ENCODE measurements at regions not wholly inside any gene's neighbourhood (a gene's known extent, or its start where the extent isn't known, plus 50 kb on each side); places are given as distances from the start of the nearest gene placed in this dataset.
A peak's percentile ranks its signal among the peaks of the same experiment; 100 is the strongest.

DNA sequence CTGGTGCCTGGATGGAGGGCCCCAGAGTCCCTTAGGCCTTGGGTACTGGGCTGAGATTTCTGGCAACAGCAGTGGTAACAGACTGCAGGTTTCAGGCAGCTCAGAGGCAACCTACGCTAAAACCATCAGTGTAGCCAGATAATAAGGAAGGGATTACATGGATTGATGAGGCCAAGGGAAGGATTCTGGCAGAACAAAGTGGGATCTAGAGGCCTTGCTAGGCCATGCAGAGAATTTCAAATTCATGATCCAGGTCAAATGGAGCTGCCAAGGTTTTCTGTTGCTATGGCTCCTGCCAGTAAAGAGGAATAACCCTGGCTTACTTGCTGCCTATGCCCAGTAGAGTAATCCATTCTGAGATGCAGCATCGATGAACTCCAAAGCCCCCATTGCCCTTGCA is 445.7 kb downstream of the ADRA2A start:
- DNase-seq = no peak

DNA sequence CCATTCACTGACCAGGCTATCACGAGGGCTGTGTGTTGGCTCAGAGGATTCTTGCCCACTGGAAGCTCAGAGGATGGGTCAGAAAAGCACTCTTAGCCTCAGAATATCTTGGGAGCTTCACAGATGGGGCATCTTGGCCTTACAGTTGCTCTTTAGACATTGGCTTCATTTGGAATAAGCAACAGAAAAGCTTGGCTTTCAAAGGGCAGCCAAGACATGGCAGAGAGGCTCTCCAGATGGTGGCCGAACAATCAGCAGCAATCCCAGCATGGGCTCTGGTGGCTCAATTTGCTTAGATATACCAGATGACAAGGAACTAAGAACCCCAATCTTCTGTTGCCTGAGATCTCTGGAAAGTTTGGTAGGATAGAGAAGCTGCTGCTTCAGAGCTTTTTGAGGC is 446.2 kb downstream of the ADRA2A start:
- no peak for DNase-seq

DNA sequence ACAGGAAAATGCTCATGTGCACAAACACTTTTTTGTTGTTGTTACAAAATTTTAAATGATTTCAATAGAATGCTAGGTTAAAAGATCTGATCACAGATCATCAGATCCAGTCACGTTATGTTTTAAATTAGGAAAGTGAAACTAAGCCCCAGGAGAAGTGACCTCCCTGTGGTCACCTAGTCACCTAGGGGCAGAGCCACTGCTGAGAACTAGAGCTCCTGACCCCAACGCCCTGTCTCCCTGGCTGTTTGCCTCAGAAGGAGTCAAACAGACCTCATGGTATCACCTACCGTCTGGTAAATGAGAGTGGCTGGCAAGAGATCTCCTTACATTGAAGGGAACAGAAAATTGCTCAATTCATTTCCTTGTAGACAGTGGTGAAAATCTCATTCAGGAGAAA is 447.3 kb downstream of the ADRA2A start:
- DNase-seq = no peak

DNA sequence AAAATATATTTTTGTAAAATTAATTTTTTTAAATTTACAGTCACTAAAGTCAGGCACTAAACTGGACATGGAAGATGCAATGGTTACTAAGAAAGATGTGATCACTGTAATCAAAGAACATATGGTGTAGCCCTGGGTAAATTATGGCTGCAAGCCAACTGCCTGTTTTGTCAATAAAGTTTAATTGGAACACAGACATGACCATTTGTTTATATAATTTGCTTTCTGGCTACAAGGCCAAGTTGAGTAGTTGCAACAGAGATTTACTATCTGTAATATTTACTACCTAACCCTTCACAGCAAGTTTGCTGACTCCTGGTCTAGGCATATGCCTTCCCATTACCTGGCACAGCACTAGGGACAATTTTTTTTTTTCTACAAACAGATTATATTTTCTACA is 448.9 kb downstream of the ADRA2A start:
- no peak for DNase-seq

DNA sequence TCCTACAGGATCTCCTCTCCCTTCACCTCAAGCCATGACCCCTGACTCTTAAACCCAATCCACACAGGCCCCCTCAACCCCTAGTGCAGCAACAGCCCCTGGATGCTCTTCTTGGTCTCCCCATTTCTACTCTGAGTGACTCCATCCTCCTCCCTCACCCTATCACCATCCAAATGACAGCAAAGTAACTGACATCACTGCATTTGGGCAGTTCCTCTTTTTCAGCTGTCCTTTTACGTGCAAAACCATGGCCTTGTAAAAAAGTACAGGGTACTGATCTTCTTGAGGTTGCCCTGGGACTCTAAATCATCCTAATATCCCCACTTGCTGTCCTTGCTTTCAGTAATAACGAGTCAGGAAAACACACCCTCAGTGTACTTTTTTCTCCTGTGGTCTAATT is 454.9 kb downstream of the ADRA2A start:
- DNase-seq = no peak

DNA sequence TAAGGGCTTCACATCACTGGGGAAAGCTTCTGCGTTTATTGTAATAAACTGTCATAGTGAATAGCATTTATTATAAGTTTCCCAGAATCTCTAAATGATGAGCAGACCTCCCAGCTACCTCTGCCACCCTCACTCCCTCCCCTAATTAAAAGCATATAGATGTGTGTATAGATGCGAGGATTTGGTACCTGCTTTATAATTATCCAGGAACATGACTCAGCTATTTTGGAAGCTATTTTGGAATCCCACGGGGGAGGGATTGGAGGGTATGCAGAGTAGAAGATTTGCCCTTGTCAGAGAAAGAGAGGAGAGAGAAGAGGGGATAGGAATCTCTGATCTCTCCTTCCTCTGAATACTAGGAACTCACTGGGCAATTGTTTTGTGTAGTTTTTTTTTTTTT is 455.3 kb downstream of the ADRA2A start:
- no peak for DNase-seq

DNA sequence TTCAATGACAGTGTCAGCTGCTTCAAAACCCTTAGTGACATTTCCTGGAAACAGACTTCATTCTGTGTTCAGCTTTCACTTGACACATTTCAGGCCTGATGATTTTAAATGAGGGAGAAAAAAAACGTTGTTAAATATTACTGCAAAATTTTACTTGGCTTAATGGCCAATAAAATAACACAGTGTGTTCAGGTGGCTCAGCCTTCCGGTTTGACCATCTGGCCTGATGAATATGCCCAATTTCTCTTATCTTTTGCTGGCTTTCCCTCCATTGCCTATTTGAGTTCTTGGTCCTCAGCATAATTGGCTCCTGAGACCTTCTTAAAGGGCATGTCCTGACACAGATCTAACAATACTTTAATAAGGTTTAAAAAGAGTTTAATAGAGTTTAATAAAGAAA is 462.4 kb downstream of the ADRA2A start:
- DNase-seq = no peak

DNA sequence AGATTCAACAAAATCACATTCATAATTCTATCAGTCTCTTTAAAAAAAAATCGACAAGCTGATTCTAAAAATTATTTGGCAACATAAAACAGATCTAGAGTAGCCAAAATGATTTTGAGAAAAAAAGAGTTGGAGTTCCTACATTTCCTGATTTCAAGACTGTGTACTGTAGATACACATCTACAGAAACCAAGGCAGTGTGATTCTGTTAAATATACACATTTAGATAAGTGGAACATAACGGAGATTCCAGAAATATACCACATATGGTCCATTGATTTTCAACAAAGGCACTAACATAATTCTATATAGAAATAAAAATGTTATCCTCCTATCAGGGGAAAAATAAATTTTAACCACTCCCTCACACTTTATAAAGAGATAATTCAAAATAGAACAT is 467.0 kb downstream of the ADRA2A start:
- no peak for DNase-seq

DNA sequence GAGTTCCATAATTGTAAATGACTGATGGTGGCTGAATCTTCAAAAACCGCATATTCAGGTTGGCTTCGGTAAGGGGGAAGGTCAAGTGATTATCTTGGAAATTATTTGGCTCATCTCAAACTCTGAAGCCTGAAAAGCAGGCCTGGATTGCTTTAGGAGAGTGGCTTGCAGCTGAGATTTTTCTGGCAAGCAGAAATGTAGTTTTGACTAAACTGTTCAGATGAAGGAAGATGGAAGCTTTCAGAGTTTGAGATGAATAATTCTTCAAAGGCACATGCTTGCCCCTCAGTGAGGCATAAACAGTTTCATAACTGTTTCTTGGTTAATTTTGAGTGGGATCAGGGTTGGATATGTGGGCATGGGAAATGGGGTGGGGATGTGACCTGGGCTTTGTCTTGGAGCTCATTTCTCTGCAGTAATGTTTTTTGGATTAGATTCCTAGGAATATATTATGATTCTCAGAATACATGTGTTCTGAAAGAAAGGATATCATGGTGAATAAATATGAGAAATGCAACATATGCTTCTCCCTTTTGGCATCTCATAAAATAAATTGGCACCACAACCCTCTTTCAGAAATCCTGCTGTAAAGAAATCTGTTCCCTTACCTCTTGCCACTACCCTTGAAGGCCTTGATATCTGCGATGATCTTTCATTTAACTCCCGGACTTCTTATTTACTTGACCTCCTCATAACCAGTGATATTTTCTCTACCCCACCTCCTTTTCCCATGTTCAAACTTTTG is 469.2 kb downstream of the ADRA2A start:
- DNase-seq = no peak

DNA sequence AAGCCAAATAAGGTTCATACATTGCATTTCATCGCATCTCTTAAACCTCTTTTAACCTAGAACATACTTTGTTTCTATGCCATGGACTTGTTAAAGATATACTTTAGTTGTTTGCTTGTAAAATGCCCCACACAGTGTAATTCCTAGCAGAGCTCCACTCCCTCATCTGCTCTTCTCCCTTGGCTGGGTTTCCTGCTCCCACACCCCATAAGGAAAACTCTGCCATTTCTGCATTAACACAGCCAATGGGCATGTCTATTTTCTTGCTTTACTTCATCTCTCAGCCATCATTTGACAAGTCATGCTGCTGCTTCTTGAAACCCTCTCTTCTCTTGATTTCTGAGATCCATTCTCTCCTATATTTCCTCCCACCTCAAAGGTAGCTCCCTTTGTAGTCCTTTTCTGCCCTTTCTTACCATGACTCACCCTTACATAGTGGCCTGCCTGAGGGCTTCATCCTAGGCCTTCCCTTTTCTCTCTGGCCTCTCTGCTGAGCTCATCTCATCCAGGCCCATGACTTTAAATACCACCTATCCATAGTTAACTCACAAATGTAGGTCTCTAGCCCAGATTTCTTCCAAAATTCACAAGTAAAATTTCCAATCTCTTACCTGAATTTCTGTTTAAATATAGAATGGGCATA is 471.4 kb downstream of the ADRA2A start:
- no peak for DNase-seq

DNA sequence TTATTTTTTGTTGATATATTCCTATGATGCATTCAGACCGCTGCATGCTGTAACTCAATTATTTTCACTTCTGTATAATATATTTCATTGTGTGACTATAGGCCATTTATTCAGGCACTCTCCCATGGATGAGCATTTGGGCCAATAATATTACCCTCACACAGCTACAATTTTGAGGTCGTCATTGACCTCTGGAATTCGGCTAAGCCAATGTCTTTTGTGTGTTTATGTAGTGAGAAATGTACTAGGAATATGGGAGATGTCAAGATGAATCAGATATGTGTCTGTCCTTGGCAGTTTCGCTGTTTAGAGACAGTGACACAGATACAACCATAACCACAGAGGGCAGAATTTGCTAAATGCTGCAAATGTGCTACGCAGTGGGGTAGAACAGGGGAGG is 474.2 kb downstream of the ADRA2A start:
- no peak for DNase-seq

DNA sequence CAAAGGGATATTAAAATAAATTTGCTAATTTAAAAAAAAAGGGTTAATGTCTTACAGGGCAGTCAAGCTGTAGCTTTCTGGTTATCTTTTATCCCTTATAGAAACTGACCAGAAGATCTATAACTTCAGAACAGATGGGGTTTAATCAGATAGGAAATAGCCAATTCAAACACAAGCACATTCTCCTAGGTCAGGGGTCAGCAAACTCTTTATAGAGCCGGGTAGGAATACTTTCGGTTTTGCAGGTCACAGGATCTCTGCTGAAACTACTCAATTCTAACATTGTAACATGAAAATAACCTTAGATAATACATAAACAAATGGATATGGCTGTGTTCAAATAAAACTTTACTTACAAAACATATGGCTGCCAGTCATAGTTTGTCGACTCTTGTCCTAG is 479.8 kb downstream of the ADRA2A start:
- DNase-seq = no peak

DNA sequence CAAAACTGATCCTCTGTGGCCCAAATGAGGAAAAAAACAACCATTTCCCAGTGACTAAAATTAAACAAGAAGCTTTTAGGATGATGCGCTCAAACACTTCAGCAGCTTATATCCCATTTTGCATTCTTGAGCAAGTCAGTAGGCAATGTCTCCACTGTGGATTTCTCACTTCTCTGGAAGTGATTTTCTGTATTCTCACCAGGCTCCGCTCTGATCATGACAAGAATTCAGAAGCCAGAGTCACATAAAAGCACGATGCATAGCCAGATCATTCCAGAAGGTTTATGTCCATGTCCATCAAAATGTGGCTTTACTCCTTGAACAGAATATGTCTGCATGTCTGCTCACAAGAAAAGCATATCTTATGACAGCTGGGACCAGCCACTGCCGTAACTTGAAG is 481.4 kb downstream of the ADRA2A start:
- no peak for DNase-seq

DNA sequence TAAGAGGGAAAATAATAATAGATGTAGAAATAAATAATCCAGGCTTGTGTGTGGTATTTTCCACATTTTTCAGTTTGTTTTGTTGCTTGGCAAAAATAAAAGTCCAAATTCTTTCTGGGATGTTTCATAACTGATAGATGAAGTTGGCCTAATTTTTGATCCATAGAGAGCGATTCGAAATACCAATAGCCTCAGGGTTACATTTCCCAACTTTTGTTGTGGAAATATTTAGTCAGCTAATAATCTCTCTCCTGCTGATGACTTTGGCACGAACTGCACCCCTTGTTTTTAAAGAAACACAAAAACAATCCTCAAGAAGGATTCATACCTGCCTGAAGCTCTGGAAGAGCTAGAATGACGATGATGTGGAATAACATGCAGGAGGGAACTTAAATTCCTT is 483.2 kb downstream of the ADRA2A start:
- DNase-seq = no peak

DNA sequence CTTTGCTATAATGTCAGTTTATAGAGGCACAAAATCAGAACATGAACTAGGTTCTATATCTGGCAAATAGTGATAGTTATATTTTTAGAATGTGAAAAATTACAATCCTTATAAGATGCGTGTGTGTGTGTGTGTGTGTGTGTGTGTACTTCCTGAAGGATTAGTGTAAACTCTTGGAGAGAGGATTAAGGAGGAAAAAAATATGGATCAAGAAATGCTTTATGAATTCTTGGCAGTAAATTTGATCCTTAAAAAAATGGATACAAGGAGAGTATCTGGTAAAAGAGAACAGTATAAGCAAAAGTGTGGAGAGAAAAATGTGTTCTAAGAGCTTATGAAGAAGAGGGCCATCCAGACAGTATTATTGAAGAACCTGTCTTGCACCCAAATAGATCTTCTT is 484.3 kb downstream of the ADRA2A start:
- no peak for DNase-seq

DNA sequence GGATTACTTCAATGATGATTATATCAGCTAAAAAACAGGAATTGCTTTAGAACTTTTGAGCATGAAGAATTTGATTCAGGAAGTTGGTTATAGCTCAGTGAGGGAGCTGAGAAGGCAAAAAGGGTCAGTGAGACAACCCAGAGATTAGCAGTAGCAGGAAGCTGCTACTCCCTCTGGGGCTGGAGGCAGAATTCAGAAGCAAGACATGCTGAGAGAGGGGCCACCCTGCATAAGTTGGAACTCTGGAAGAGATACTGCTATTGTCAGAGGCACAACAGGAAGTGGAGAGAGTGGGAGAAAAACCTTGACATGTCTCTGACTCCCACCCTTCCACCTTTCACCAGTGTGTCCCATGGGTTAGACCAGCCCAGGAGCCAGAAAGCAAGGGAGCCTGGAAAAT is 488.7 kb downstream of the ADRA2A start:
- no peak for DNase-seq

DNA sequence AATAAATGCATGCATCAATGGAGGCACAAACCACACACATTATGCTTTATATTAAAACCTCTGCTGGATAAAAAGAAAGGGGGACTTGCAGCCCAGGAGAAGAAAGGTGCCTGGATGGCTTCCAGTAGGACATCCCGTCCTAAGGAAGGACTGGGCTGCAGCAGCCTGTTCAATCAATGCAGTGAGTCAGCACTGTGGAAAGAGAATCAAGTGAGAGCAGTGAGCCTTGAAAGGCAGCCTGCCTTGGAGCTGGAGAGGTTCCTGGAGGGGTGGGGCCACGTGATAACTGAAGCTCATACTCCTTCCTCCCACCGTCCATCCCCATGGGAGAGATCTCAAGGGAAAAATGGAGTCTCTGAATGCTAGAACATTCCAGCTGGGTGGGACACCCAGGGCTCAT is 501.2 kb downstream of the ADRA2A start:
- no peak for DNase-seq

DNA sequence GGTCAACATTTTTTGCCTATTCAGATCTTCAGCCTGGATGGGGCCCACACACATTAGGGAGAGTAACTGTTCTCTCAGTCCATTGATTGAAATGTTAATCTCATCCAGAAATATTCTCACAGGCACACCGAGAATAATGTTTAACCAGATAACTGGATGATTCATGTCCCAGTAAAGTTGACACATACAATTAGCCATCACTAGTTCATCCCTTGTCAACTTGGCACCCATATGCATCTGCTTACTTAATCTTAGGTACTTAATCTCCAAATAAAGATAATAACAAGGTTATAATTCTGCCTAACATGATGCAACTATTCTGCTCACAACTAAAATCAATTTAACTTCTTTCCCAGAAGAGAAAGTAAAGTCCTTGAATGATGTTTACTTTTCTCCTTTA is 502.6 kb downstream of the ADRA2A start:
- DNase-seq = no peak

DNA sequence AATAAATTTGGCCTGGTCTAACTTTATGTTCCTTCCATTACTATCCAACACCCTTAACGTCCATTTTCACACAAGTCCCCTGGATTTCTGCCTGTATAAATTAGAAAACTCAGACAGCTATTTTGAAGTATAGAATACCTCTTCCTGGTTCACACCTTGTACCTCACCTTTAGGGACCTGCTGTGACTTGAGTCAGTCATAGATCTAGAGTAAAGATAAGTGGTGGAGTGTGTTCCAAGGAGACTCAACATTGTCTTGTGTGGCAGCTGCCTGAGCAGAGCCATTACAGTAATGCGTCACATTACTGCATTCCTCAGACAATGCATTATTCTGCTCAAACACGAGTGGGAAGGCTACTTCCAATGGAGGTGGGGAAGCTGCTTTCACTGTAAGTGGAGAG is 513.9 kb downstream of the ADRA2A start:
- no peak for DNase-seq

DNA sequence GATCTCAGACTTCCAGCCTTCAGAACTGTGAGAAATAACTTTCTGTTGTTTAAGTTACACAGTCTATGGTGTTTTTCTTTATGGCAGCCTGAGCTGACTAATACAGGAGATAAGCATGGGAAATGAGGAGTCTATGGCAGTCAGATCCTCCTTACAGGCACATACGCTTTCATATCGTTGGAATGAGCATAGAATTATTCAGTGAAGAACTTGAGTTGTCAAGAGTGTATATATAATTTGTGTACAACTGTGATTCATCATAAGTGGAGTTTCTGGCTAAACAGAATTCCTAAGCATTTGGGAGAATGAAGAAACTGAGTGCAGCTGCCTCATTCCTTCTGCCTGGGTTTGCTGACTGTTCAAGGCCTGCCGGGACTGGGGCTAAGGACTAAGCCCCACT is 516.7 kb downstream of the ADRA2A start:
- no peak for DNase-seq

DNA sequence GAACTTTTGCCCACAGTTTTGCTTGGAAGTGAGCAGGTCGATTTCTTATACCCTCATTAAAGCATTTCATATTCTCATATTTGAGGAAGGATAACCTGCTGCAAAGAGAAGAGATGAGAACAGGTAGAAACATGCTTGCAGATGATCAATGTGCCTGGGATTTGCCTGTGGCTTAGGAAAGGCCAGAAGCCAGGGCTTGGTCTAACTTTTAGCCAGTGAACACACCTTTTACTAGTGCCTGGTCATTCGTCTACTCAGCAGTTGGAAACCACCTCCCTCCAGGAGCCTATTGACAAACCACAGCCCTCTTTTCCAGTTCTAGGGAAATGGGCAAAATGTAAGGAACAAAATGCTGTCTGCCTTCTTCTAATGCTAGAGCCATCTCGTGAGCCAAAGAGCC is 518.3 kb downstream of the ADRA2A start:
- DNase-seq = no peak

DNA sequence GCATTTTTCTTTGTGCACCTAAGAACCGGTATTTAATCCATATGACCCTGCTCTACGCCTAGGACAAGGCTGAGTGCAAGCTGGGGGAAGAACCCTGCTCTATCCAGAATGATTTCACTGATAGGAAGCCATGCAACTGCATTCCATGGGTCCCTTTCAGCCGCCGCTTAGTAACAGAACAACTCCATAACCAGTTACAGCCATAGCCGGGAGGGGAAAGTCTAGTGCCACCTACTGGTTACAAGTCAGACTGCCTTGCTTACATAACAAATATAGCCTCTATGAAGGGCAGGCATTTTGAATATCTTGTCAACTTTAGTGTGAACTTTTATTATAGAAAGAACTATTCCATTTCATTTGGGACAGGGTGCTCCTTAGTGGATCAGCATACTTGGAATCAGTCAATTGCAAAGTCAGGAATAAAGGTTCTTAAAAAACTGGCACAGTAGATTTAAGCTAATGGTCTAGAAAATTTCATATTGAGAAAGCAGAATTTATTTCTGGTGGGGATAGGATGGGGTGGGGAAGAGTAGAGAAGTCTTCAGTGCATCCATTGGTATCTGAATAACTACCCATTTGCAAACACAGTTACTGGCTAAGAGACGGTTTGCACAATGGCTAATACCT is 521.7 kb downstream of the ADRA2A start:
- peak in 1 of 2 experiments; percentile 2 for DNase-seq

DNA sequence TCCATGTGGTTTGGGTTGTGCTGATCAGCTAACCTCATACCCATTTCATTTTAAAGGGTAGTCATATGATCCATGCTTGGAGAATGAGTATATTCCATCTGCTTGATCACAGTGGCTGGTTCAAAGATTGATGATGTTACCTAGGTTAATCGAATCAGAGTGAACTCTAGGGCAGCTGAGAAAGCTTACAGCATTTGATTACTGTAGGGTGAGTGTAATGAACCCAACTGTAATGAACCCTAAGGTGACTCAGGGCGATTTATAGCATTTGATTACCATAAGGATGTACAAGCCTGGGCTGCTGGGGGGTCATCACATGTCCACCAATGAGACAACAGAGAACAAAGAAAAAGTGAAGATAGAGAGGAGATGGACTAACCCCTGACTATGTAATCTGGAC is 523.1 kb downstream of the ADRA2A start:
- no peak for DNase-seq

DNA sequence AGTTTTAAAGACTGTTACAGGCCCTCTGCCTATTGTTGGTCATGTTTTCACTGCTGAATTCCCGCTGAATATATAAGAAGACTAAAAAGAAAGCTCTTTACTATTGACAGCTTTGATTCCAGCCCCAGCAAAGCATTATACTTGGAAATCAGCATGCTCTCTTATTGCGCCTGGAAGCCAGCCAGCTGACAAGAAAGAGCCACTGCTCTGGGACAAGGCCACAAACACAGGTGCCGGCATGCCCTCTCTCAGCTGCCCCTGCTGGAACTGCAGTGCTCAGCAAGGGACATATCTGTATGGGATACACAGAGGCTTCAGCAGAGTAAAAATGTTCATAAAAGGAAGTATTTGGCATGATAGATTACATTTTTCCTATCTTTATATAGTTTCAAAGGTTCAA is 523.9 kb downstream of the ADRA2A start:
- no peak for DNase-seq

DNA sequence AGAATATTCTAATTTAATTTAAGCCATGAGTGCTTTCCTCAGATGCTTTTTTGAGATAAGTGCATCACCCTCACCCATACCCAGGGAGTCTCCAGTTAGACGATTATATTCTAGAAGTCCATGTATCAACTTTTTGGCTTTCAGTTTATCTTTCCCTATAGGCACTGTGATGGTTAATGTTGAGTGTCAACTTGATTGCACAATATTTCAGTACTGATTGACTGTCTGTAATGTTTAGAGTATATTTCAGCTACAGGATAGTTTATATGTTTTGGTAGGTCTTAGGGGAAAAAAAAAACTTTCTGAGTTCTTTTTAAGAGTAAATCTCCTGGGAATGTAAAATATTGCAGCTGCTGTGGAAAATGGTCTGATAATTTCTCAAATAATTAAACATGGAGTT is 535.4 kb downstream of the ADRA2A start:
- no peak for DNase-seq

All from SW 1271 (cell line).